Activated naive CD8-positive, alpha-beta T cell treated with anti-CD3 and anti-CD28 coated beads for 36 hours (primary cell): ENCODE measurements at regions not wholly inside any gene's neighbourhood (a gene's known extent, or its start where the extent isn't known, plus 50 kb on each side); places are given as distances from the start of the nearest gene placed in this dataset.

ENCODE experiments used
- DNase-seq: peaks from one replicate; pipeline ENCODE4 v3.0.0; 2021
- H3K27ac Mint-ChIP-seq: one replicate; pipeline ENCODE4 v1.8.0; 2022; ENCODE audit warnings: mild to moderate bottlenecking, moderate library complexity, mixed read lengths
- H3K27me3 Mint-ChIP-seq: one replicate; pipeline ENCODE4 v1.8.0; 2022; ENCODE audit warnings: mild to moderate bottlenecking, mixed read lengths
- H3K36me3 Mint-ChIP-seq: one replicate; pipeline ENCODE4 v1.8.0; 2021; ENCODE audit warnings: mild to moderate bottlenecking, mixed read lengths
- H3K4me1 Mint-ChIP-seq: one replicate; pipeline ENCODE4 v1.8.0; 2021; ENCODE audit warnings: mixed read lengths
- H3K4me3 Mint-ChIP-seq: one replicate; pipeline ENCODE4 v1.8.0; 2022; ENCODE audit warnings: mild to moderate bottlenecking, moderate library complexity, mixed read lengths
- H3K9me3 Mint-ChIP-seq: one replicate; pipeline ENCODE4 v1.8.0; 2022; ENCODE audit warnings: mixed read lengths

DNA sequence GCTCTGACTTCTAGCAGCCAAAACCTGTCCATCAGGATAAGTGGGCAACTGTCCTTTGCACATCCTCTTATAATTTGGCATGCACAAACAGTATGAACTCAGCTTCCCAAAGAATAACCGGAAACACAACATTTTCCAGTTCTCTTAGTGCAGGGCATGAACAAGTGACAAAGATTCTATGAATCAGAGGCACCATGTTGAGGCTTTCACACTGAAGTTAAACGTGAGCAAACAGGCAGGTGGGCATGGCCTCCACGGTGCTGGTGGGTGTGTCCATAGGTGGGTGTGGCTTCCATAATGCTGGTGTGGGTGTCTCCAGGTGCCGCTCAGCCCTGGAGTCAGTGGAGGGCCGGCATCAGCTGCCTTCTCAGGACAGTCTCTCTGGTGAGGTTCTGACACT, 196.5 kb downstream of the SMIM20 start:
- peaks cover 7% of the 10 kb centered on the region for H3K36me3 Mint-ChIP-seq
- H3K27me3 Mint-ChIP-seq, result peaks cover 24% of the 10 kb centered on the region
- no peak overlapping the region for H3K4me3 Mint-ChIP-seq
- no peak for DNase-seq
- H3K27ac Mint-ChIP-seq, result no peak overlapping the region
- no peaks in the 10 kb centered on the region for H3K4me1 Mint-ChIP-seq
- H3K9me3 Mint-ChIP-seq, result peaks cover 18% of the 10 kb centered on the region

DNA sequence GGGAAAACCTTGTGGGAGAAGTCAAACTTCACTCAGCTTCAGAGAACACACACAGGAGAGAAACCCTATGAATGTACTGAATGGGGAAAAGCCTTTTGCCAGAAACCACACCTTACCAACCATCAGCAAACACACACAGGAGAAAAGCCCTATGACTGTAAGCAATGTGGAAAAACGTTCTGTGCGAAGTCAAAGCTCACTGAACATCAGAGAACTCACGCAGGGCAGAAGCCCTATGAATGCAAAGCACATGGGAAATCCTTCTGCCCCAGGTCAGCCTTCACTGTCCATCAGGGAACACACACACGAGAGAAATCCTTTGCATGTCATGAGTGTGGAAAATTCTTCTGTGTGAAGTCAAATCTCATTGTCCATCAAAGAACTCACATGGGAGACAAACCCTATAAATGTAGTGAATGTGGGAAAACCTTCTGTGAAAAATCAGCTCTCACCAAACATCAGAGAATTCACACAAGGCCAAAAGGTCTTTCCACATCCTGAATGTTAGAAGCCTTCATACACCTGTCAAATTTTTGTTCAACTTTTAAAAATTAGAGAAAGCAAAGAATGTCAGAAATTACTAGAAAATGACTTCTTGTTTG, 199.4 kb downstream of the SMIM20 start:
- Mint-ChIP-seq H3K9me3 (peaks cover 18% of the 10 kb centered on the region), H3K36me3 (peaks cover 7% of the 10 kb centered on the region), H3K4me1 (no peaks in the 10 kb centered on the region), H3K27ac (no peak overlapping the region), H3K4me3 (no peak overlapping the region), H3K27me3 (peaks cover 35% of the 10 kb centered on the region)
- no peak for DNase-seq

DNA sequence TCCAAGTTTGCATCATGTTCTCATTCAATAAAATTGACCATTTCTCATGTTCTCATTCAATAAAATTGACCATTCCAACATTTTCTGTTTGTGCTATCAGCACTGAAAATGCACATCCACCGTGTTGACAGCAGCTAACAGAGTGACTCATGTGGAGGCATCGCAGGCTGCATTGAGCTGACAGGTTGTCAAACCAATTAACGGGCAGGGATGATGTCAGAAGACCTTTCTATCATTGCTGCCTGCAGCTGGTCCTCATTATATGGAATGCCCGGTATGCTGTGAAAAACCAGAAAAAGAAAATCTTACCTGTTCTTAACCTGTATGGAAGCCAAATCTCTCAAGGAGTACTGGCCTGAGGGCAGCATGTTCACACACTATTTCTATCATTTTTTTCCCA, 202.0 kb downstream of the SMIM20 start:
- Mint-ChIP-seq H3K27ac (no peak overlapping the region), H3K27me3 (peaks cover 30% of the 10 kb centered on the region), H3K36me3 (peaks cover 7% of the 10 kb centered on the region), H3K4me3 (no peak overlapping the region), H3K9me3 (peaks cover 15% of the 10 kb centered on the region), H3K4me1 (no peaks in the 10 kb centered on the region)
- no peak for DNase-seq

DNA sequence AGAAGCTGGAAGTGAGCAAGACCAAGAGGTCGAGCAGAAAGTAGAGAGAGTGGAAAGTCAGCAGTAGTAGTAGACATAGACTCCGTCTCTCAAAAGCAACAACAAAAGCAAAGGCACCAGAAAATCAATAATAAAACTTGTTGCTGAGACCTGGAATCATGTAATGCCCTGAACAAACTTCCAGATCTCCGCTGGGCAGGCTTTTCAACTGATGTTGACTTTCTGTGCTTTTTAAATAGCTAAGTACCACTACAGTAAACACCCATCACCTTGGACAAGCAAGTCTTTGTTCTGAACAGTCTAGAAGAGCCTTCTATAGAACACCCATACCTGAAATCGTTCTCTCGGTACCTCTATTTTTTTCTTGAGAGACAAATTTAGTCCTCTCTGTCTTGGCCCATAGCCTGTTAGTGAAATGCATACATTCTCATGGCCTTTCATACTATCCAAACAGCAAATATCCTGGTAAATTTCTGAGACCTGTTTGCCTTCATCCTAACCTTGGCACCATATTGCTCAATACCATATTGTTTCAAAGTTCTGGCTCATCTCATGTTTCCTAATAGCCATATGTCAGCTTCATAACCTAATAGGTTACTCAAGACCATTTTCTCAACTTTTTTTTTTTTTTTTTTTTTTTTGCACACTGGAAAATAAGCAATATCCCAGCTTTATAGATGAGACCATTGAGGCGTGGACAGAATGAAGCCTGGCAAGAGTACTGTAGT, 200.6 kb upstream of the RBPJ start:
- no peak for DNase-seq
- no peaks in the 10 kb centered on the region for H3K4me1 Mint-ChIP-seq
- no peak overlapping the region for H3K27ac Mint-ChIP-seq
- H3K4me3 Mint-ChIP-seq, result no peak overlapping the region
- no peaks in the 10 kb centered on the region for H3K36me3 Mint-ChIP-seq
- no peaks in the 10 kb centered on the region for H3K9me3 Mint-ChIP-seq
- H3K27me3 Mint-ChIP-seq, result peaks cover 28% of the 10 kb centered on the region

DNA sequence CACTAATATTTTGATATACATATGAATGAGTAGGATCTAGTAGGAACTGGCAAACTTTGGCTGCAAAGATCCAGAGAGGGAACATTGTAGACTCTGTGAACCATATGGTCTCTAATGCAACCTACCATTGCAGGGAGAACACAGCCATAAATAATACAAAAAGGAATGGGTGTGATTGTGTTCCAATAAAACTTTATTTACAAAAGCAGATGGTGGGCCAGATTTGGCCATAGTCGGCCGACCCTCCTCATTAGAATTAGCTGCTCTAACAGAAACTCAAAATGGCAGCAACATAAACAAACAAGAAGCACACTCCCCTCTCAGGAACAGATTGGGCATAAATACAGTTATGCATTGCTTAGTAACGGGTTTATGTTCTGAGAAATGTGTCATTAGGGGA, 198.1 kb upstream of the RBPJ start:
- Mint-ChIP-seq H3K27ac (no peak overlapping the region), H3K27me3 (peaks cover 30% of the 10 kb centered on the region), H3K4me3 (no peak overlapping the region), H3K36me3 (no peaks in the 10 kb centered on the region), H3K4me1 (peaks cover 7% of the 10 kb centered on the region), H3K9me3 (no peaks in the 10 kb centered on the region)
- DNase-seq, result no peak

DNA sequence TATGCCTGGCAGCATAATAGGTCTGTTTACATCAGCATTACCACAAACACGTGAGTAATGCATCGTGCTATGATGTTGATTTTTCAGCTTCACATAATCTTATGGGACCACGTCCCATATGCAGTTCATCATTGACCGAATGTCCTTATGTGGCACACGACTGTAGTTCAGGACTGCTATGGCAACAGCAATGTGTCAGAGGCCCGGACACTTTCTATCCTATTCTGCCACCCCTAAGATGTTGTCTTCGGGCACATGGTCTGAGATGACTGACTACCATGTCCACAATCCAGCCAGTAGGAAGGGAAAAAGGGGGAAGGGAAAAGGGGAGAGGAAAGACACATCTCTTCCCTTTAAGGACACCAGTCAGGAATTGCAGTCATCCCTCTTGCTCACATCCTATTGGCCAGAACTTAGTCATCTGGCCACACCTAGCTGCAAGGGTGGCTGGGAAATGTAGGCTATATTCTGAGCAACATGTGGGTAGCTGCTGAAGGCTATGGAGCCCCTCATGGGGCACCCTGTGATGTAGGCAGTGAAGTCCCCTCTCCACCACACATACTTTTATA, 196.0 kb upstream of the RBPJ start:
- DNase-seq, result no peak
- peaks cover 7% of the 10 kb centered on the region for H3K4me1 Mint-ChIP-seq
- H3K27ac Mint-ChIP-seq, result no peak overlapping the region
- H3K9me3 Mint-ChIP-seq, result peaks cover 7% of the 10 kb centered on the region
- H3K36me3 Mint-ChIP-seq, result peaks cover 2% of the 10 kb centered on the region
- no peak overlapping the region for H3K4me3 Mint-ChIP-seq
- H3K27me3 Mint-ChIP-seq, result peaks cover 18% of the 10 kb centered on the region

DNA sequence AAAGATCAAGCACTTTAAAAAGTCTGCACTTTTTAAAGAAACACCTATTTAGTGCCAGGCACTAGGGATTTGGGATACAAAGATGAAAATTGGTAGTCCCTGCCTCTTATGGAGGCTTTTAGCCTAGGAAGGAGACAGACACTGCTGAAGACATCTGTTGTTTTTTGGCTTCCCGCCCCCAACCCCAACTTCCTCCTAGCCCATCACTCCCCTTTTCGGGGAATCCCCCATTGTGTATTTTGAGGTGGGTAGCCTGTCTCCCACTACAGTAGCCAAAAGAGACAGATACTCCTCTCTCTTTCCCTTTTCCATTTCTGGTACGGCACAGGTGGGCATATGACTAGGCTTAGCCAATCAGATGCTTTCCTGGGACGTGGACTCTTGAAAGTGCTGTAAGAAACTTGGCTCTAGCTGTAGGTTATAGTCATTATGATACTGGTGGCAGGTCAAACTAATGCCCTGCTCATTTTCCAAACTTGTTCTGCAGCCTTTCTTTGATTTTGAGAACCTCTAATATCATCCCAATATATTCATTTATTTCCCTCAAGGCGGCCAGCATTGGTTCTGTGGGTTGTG, 194.6 kb upstream of the RBPJ start:
- H3K27ac Mint-ChIP-seq, result no peak overlapping the region
- H3K9me3 Mint-ChIP-seq, result peaks cover 7% of the 10 kb centered on the region
- H3K36me3 Mint-ChIP-seq, result peaks cover 2% of the 10 kb centered on the region

DNA sequence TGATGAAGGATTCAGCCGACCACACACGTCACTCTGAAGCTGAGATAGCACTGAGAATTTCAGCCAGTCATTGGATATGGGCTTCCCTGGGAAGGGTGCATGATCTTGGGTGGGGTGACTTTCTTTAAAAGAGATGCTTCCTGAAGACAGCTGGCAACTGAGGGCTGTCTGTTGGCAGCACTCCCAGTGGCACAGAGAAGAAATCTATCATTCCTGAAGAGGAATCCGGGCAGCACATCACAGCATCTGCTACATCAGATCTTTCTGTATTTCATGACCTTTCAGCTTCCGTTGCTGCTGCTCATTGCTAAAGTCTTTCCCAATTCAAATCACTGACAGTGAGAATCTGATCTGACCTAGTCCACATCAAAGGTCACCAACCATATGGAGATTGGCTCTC, 193.8 kb upstream of the RBPJ start:
- Mint-ChIP-seq H3K27ac (no peak overlapping the region), H3K27me3 (peaks cover 13% of the 10 kb centered on the region), H3K4me1 (peaks cover 16% of the 10 kb centered on the region), H3K36me3 (peaks cover 2% of the 10 kb centered on the region), H3K9me3 (peaks cover 7% of the 10 kb centered on the region), H3K4me3 (no peak overlapping the region)
- no peak for DNase-seq

More for the DNA sequence above, 194.6 kb upstream of the RBPJ start:
- Mint-ChIP-seq H3K27me3 (peaks cover 13% of the 10 kb centered on the region), H3K4me1 (peaks cover 11% of the 10 kb centered on the region), H3K4me3 (no peak overlapping the region)
- no peak for DNase-seq

DNA sequence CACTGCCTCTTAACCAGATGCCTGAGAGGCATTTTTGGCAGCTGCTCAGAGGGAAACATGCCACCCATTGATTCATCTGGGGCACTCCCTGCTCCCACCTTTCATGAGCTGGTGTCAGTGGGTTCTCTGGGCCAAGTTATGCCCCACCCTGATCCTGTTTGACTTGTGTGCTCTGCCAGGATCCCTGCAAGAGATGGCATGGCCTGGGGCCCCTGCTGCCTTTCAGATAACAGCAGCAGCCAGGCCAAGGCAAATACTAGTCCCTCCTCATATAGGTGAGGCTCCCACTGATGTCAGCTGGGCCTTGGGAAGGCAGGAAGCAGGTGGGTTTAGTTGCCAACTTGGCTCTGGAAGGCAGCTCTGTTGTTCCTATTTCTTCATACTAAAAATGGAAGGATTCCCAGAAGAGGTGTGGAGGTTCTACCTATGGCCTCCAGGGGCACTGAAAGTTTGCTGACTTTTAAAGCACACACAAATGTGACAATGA, 192.9 kb upstream of the RBPJ start:
- Mint-ChIP-seq H3K27me3 (peaks cover 13% of the 10 kb centered on the region), H3K4me1 (peaks cover 22% of the 10 kb centered on the region), H3K4me3 (no peak overlapping the region), H3K27ac (no peak overlapping the region), H3K9me3 (peaks cover 7% of the 10 kb centered on the region), H3K36me3 (peaks cover 3% of the 10 kb centered on the region)
- no peak for DNase-seq

DNA sequence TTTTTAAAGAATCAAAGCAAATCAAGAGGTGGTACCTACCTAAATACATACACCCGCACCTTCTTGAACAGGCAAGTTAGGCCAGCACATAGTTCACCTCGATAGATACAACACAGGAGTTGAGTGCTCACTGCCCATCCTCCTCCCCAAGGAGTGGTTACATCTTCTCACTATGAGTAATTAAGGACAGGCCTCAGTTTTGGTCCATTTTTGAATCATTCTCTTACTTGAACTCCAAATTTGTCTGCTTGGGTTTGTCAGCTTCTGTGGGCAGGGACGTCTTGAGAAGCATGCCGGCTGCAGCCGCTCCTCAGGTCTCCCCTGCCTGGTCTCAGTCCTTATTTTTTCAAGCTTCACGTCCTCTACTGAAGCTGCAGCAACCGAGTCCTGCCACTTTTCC, 190.6 kb upstream of the RBPJ start:
- H3K9me3 Mint-ChIP-seq, result peaks cover 7% of the 10 kb centered on the region
- H3K36me3 Mint-ChIP-seq, result peaks cover 4% of the 10 kb centered on the region
- peaks cover 13% of the 10 kb centered on the region for H3K27me3 Mint-ChIP-seq
- H3K4me3 Mint-ChIP-seq, result no peak overlapping the region
- DNase-seq, result no peak
- H3K4me1 Mint-ChIP-seq, result peaks cover 34% of the 10 kb centered on the region
- H3K27ac Mint-ChIP-seq, result no peak overlapping the region

DNA sequence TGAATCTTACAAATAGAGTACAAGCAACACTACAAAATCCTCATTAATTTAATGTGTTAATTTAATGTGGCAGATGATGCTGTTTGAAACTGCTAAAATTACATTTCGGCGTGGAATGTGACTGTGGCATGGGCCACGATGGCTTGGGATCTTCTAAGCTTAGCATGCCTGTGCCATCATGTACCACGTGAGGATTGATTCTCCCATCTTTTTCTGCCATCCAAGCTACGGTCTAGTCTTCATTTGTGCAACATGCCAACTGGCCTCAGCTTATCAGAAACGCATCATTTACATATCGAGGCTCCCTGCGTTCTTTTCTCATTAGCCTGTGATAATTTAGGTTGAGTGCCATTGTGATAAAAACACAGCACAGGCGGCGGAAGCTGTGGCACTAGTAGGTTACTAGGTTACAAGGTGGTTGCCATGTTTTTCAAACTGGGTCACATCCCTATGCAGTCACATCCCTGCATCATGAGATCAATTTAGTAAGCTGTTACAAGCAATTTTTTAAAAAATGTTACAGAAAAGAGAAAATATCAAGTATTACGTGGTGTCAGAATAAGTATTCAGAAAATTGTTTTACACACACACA, 189.9 kb upstream of the RBPJ start:
- DNase-seq, result no peak
- peaks cover 7% of the 10 kb centered on the region for H3K9me3 Mint-ChIP-seq
- H3K4me1 Mint-ChIP-seq, result peaks cover 34% of the 10 kb centered on the region
- H3K4me3 Mint-ChIP-seq, result no peak overlapping the region
- peaks cover 13% of the 10 kb centered on the region for H3K27me3 Mint-ChIP-seq
- H3K36me3 Mint-ChIP-seq, result peaks cover 4% of the 10 kb centered on the region
- H3K27ac Mint-ChIP-seq, result no peak overlapping the region

DNA sequence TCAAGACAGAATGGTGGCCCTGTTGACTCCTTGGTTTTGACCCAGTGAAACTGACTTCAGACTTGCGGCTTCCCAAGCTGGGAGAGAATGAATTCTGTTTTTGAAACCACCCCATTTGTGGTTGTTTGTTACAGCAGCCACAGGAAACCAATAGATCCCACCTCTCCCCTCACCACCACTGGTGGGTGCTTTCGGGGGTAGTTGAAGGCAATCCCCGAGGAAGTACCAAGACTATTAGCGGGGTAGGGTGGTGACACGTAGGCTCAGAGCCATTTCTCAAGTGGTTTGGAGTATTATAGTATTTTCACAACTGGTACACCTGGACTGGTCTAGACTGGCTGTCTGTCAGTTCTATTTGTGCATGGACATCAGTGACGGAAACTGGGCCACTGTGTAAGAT, 189.1 kb upstream of the RBPJ start:
- Mint-ChIP-seq H3K4me3 (no peak overlapping the region), H3K27me3 (peaks cover 7% of the 10 kb centered on the region)
- peak; percentile 19 for DNase-seq

DNA sequence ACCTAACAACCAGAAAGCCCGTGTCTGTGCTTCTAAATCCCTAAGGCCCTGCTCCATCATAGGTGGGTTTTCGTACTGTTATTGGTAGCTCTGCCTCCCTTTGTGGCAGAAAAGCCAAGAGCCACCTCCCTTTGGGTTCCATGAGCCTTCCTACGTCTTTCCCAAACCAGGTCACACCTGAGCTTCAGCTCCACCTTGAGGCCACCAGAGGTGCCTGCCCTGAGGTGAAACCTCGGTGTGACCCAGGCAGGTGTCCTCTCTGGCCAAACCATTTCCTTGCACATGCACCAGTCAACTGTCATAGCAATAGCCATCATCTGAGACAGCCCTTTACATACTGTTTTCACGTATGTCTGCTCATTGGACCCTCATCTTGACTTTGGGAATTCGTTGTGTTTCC, 188.0 kb upstream of the RBPJ start:
- Mint-ChIP-seq H3K36me3 (peaks cover 4% of the 10 kb centered on the region), H3K27ac (no peak overlapping the region), H3K27me3 (no peaks in the 10 kb centered on the region), H3K4me1 (peaks cover 27% of the 10 kb centered on the region), H3K4me3 (no peak overlapping the region), H3K9me3 (peaks cover 7% of the 10 kb centered on the region)
- no peak for DNase-seq

More for the DNA sequence above, 189.1 kb upstream of the RBPJ start:
- H3K36me3 Mint-ChIP-seq, result peaks cover 4% of the 10 kb centered on the region
- H3K4me1 Mint-ChIP-seq, result peaks cover 28% of the 10 kb centered on the region
- no peak overlapping the region for H3K27ac Mint-ChIP-seq
- peaks cover 7% of the 10 kb centered on the region for H3K9me3 Mint-ChIP-seq

DNA sequence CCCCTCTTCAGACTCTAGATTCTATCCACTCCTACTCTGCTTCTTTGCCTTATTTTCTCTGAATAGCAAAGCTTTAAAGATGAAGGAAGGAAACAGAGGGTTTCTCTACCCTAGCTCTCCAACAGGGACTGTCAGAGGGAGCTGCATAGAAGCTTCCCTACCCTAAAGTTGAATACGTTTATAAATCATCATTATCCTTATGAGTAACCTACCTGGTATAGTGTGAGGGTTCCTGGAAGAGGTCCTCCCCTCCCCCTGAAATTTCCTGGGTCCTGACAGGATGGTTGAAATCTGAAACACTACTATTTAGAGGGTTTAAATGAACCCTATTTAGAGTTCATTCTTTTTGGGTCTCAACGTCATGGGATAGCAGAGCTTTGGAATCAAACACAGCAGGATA, 187.0 kb upstream of the RBPJ start:
- Mint-ChIP-seq H3K4me3 (no peak overlapping the region), H3K27ac (no peak overlapping the region), H3K36me3 (peaks cover 2% of the 10 kb centered on the region), H3K27me3 (no peaks in the 10 kb centered on the region), H3K9me3 (peaks cover 5% of the 10 kb centered on the region), H3K4me1 (peaks cover 27% of the 10 kb centered on the region)
- DNase-seq, result no peak

DNA sequence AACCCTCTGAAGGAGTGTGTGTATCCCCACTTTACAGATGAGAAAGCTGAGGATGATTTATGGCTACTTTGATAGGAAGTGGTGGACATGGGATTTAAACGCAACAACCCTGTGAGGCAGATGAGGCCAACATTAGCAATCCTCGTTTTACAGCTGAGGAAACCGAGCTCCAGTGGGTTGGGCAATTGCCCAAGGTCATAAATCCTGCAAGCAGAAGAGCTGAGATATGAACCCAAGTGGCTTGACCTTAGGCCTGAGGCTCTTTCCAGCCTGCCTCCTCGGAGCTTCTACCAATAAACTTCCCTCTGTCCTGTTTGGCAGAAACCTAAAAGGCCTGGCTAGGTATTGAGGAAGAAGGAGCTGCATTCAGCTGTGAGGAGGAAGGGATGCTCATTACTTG, 185.5 kb upstream of the RBPJ start:
- H3K27ac Mint-ChIP-seq, result no peak overlapping the region
- no peak for DNase-seq
- H3K36me3 Mint-ChIP-seq, result peaks cover 1% of the 10 kb centered on the region
- H3K9me3 Mint-ChIP-seq, result no peaks in the 10 kb centered on the region
- H3K4me1 Mint-ChIP-seq, result peaks cover 26% of the 10 kb centered on the region
- no peaks in the 10 kb centered on the region for H3K27me3 Mint-ChIP-seq
- H3K4me3 Mint-ChIP-seq, result no peak overlapping the region
